HepG2 (cell line): ENCODE measurements at regions not wholly inside any gene's neighbourhood (a gene's known extent, or its start where the extent isn't known, plus 50 kb on each side); places are given as distances from the start of the nearest gene placed in this dataset.

Experiments
- BCLAF1 ChIP-seq: fragments of 450-650 bp; IDR thresholded peaks from 2 replicates; pipeline ENCODE4 v1.6.1; 2017; ENCODE audit warnings: mild to moderate bottlenecking
- DZIP1 ChIP-seq: sonication (generic); formaldehyde crosslinking; IDR thresholded peaks from 2 replicates; pipeline ENCODE4 v1.5.0; 2020; ENCODE audit warnings: mild to moderate bottlenecking, missing genetic modification reagents
- PBX3 ChIP-seq: sonication (generic); formaldehyde crosslinking; IDR thresholded peaks from 2 replicates; pipeline ENCODE4 v1.8.1; 2023; ENCODE audit warnings: missing genetic modification reagents, inconsistent platforms, borderline replicate concordance
- TERF1 ChIP-seq: sonication (generic); formaldehyde crosslinking; IDR thresholded peaks from 2 replicates; pipeline ENCODE4 v1.8.0; 2022; ENCODE audit warnings: mild to moderate bottlenecking, missing genetic modification reagents, moderate library complexity
- ZBTB40 ChIP-seq, 2 experiments: fragments of 450-650 bp in 1 of 2; sonication (generic) in 1 of 2; formaldehyde crosslinking in 1 of 2; IDR thresholded peaks; 2 replicates each; pipeline versions ENCODE4 v1.6.1 to v1.8.0; 2016 to 2022; ENCODE audit warnings: antibody characterized with exemption in 1 of 2, mild to moderate bottlenecking in 1 of 2, missing genetic modification reagents in 1 of 2
- ZSCAN22 ChIP-seq: sonication (generic); formaldehyde crosslinking; IDR thresholded peaks from 2 replicates; pipeline ENCODE4 v1.4.0; 2020; ENCODE audit warnings: mild to moderate bottlenecking, missing genetic modification reagents

- TF ChIP-seq ZBTB40 (IDR thresholded peaks at IDR 0.05) (no peak), ZBTB40 (CRISPR knock-in tag; IDR thresholded peaks at IDR 0.05) (no peak), PBX3 (no peak), DZIP1 (no peak), BCLAF1 (no peak), ZSCAN22 (CRISPR knock-in tag) (no peak), TERF1 (CRISPR knock-in tag) (no peak)
Measured at GRCh38 chr5:4738298-4738697, 401.8 kb upstream of the ADAMTS16 start (continued).
